Thyroid gland (tissue), 4 donors: ENCODE measurements at regions not wholly inside any gene's neighbourhood (a gene's known extent, or its start where the extent isn't known, plus 50 kb on each side); places are given as distances from the start of the nearest gene placed in this dataset.

Experiments used
- POLR2A ChIP-seq, 2 donors: fragments of 450-650 bp; IDR thresholded peaks; one replicate each; pipeline ENCODE4 v1.6.1; 2017; ENCODE audit warnings: antibody characterized with exemption in 2 of 2, mild to moderate bottlenecking in 2 of 2, moderate library complexity in 1 of 2
- TF ChIP-seq, protein P1 (sequence below), 6 experiments: fragments of 200-600 bp in 3 of 6; fragments of 450-650 bp in 3 of 6; sonication (generic) in 3 of 6; IDR thresholded peaks; one replicate each; pipeline ENCODE4 v1.5.1; 2016 to 2019; ENCODE audit warnings: antibody characterized with exemption in 6 of 6, mild to moderate bottlenecking in 2 of 6, inconsistent platforms in 1 of 6, moderate library complexity in 1 of 6

DNA sequence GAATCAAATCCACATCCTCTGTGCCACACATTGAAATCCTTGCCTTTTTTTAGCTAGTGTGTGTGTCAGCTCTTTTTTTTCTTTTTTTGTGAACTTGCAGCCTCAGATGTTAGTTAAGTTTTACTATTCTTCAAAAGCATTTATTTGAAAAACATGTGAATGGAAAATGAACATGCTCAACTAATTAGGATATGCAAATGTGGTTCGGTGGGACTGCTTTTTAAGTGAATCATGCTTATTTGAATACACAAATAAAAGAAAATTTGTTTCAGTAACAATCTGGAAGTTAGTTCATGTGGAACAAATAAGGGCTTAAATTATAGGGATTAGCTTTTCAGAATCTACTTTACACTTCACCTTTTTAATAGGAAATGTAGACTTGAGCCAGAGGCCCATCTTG is 751.5 kb upstream of the FAM241A start:
- no peak for TF ChIP-seq POLR2A (IDR thresholded peaks at IDR 0.05)
- TF ChIP-seq, protein P1, sequence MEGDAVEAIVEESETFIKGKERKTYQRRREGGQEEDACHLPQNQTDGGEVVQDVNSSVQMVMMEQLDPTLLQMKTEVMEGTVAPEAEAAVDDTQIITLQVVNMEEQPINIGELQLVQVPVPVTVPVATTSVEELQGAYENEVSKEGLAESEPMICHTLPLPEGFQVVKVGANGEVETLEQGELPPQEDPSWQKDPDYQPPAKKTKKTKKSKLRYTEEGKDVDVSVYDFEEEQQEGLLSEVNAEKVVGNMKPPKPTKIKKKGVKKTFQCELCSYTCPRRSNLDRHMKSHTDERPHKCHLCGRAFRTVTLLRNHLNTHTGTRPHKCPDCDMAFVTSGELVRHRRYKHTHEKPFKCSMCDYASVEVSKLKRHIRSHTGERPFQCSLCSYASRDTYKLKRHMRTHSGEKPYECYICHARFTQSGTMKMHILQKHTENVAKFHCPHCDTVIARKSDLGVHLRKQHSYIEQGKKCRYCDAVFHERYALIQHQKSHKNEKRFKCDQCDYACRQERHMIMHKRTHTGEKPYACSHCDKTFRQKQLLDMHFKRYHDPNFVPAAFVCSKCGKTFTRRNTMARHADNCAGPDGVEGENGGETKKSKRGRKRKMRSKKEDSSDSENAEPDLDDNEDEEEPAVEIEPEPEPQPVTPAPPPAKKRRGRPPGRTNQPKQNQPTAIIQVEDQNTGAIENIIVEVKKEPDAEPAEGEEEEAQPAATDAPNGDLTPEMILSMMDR (IDR thresholded peaks at IDR 0.05), result no peak
